H9 (cell line): ENCODE measurements at regions not wholly inside any gene's neighbourhood (a gene's known extent, or its start where the extent isn't known, plus 50 kb on each side); places are given as distances from the start of the nearest gene placed in this dataset.
"Not testable (repeated sequence)": the region's sequence is repeated elsewhere in the genome, so short reads cannot be mapped to it uniquely, and the experiment has no call there.

Experiments
- DNase-seq: peaks from one replicate; pipeline ENCODE4 v3.0.0-alpha.2; 2017
- H2AFZ ChIP-seq: one replicate; pipeline ENCODE4 v1.6.1; 2013; ENCODE audit warnings: mild to moderate bottlenecking, low read length, control low read depth, moderate library complexity
- H2AK5ac ChIP-seq: 2 replicates; pipeline ENCODE4 v1.6.1; 2013; ENCODE audit warnings: low read length, control low read depth, mixed read lengths; ENCODE audit not compliant: insufficient read length
- H2BK120ac ChIP-seq: one replicate; pipeline ENCODE4 v1.6.1; 2013; ENCODE audit warnings: low read depth, mild to moderate bottlenecking, low read length, control low read depth, inconsistent platforms; ENCODE audit not compliant: poor library complexity, severe bottlenecking
- H2BK12ac ChIP-seq: 2 replicates; pipeline ENCODE4 v1.6.1; 2013; ENCODE audit warnings: low read length, control low read depth, mixed read lengths, low read depth; ENCODE audit not compliant: insufficient read length
- H2BK15ac ChIP-seq: 2 replicates; pipeline ENCODE4 v1.6.1; 2013; ENCODE audit warnings: low read depth, low read length, control low read depth
- H2BK20ac ChIP-seq: one replicate; pipeline ENCODE4 v1.6.1; 2013; ENCODE audit warnings: low read depth, mild to moderate bottlenecking, low read length, control low read depth, inconsistent platforms; ENCODE audit not compliant: poor library complexity, severe bottlenecking
- H2BK5ac ChIP-seq: 2 replicates; pipeline ENCODE4 v1.6.1; 2013; ENCODE audit warnings: low read length, control low read depth, mixed read lengths; ENCODE audit not compliant: insufficient read length
- H3K14ac ChIP-seq: 2 replicates; pipeline ENCODE4 v1.6.1; 2013; ENCODE audit warnings: low read length, control low read depth; ENCODE audit not compliant: insufficient read depth
- H3K18ac ChIP-seq: 2 replicates; pipeline ENCODE4 v1.6.1; 2013; ENCODE audit warnings: low read depth, mild to moderate bottlenecking, mixed read lengths, low read length, control low read depth; ENCODE audit not compliant: insufficient read length
- H3K23ac ChIP-seq: 2 replicates; pipeline ENCODE4 v1.6.1; 2013; ENCODE audit warnings: low read length, control low read depth, mixed read lengths, low read depth; ENCODE audit not compliant: insufficient read length
- H3K23me2 ChIP-seq: 2 replicates; pipeline ENCODE4 v1.6.1; 2013; ENCODE audit warnings: low read depth, mild to moderate bottlenecking, mixed read lengths, low read length, control low read depth; ENCODE audit not compliant: insufficient read length, poor library complexity, severe bottlenecking
- H3K27ac ChIP-seq: 2 replicates; pipeline ENCODE4 v1.5.1; 2013; ENCODE audit warnings: low read length, control low read depth, mixed read lengths, low read depth; ENCODE audit not compliant: insufficient read length
- H3K27me3 ChIP-seq: 2 replicates; pipeline ENCODE4 v1.6.1; 2013; ENCODE audit warnings: low read length, control low read depth, inconsistent platforms; ENCODE audit not compliant: insufficient read depth
- H3K4ac ChIP-seq: 2 replicates; pipeline ENCODE4 v1.6.1; 2013; ENCODE audit warnings: low read depth, mild to moderate bottlenecking, control low read depth, inconsistent platforms, low read length, moderate library complexity
- H3K4me1 ChIP-seq: 2 replicates; pipeline ENCODE4 v1.6.1; 2013; ENCODE audit warnings: low read length, control low read depth, inconsistent platforms; ENCODE audit not compliant: insufficient read depth
- H3K4me2 ChIP-seq: 2 replicates; pipeline ENCODE4 v1.6.1; 2013; ENCODE audit warnings: low read length, control low read depth, mixed read lengths; ENCODE audit not compliant: insufficient read length, insufficient read depth
- H3K56ac ChIP-seq: 2 replicates; pipeline ENCODE4 v1.6.1; 2013; ENCODE audit warnings: low read depth, mild to moderate bottlenecking, mixed read lengths, low read length, control low read depth; ENCODE audit not compliant: insufficient read length
- H3K79me1 ChIP-seq: 2 replicates; pipeline ENCODE4 v1.6.1; 2013; ENCODE audit warnings: low read depth, mild to moderate bottlenecking, moderate library complexity, low read length, control low read depth, inconsistent platforms; ENCODE audit not compliant: insufficient read depth, poor library complexity, severe bottlenecking
- H3K79me2 ChIP-seq: 2 replicates; pipeline ENCODE4 v1.6.1; 2013; ENCODE audit warnings: low read length, control low read depth, inconsistent platforms; ENCODE audit not compliant: insufficient read depth
- H3K9ac ChIP-seq: 2 replicates; pipeline ENCODE4 v1.6.1; 2013; ENCODE audit warnings: low read length, control low read depth, mixed read lengths; ENCODE audit not compliant: insufficient read length; ENCODE audit errors: extremely low read depth
- H3K9me3 ChIP-seq: one replicate; pipeline ENCODE4 v1.6.1; 2013; ENCODE audit warnings: low read depth, low read length, inconsistent platforms; ENCODE audit not compliant: control insufficient read depth
- H3T11ph ChIP-seq: one replicate; pipeline ENCODE4 v1.6.1; 2013; ENCODE audit warnings: mild to moderate bottlenecking, low read length, control low read depth, inconsistent platforms
- H4K20me1 ChIP-seq: one replicate; pipeline ENCODE4 v1.6.1; 2013; ENCODE audit not compliant: control insufficient read depth, insufficient read length, insufficient read depth
- H4K5ac ChIP-seq: 2 replicates; pipeline ENCODE4 v1.6.1; 2013; ENCODE audit warnings: low read depth, mild to moderate bottlenecking, mixed read lengths, low read length, control low read depth; ENCODE audit not compliant: insufficient read length
- H4K8ac ChIP-seq: replicated peaks from 2 replicates; pipeline ENCODE4 v1.6.1; 2013; ENCODE audit warnings: low read length, control low read depth, mixed read lengths, low read depth; ENCODE audit not compliant: insufficient read length
- H4K91ac ChIP-seq: 2 replicates; pipeline ENCODE4 v1.6.1; 2013; ENCODE audit warnings: low read depth, mild to moderate bottlenecking, moderate library complexity, mixed read lengths, low read length, control low read depth; ENCODE audit not compliant: insufficient read length
- H3K27ac Mint-ChIP-seq, 3 experiments: 2 replicates in 2 of 3; 3 replicates in 1 of 3; pipeline ENCODE4 v1.8.0; 2020 to 2021; ENCODE audit warnings: mixed read lengths in 3 of 3, mild to moderate bottlenecking in 1 of 3, moderate library complexity in 1 of 3
- H3K27me3 Mint-ChIP-seq: 2 replicates; pipeline ENCODE4 v1.8.0; 2021; ENCODE audit warnings: low read depth, mild to moderate bottlenecking, moderate library complexity, mixed read lengths
- H3K36me3 Mint-ChIP-seq, 3 experiments: 2 replicates in 2 of 3; 3 replicates in 1 of 3; pipeline ENCODE4 v1.8.0; 2020 to 2021; ENCODE audit warnings: low read depth in 3 of 3, mixed read lengths in 3 of 3; ENCODE audit not compliant: insufficient read depth in 1 of 3
- H3K4me1 Mint-ChIP-seq, 2 experiments: 2 replicates each; pipeline ENCODE4 v1.8.0; 2020; ENCODE audit warnings: mixed read lengths in 2 of 2
- H3K4me3 Mint-ChIP-seq, 2 experiments: 2 replicates in 1 of 2; 3 replicates in 1 of 2; pipeline ENCODE4 v1.8.0; 2020 to 2021; ENCODE audit warnings: mild to moderate bottlenecking in 2 of 2, mixed read lengths in 2 of 2, moderate library complexity in 1 of 2
- H3K9me3 Mint-ChIP-seq, 2 experiments: 2 replicates in 1 of 2; 3 replicates in 1 of 2; pipeline ENCODE4 v1.8.0; 2020; ENCODE audit warnings: mild to moderate bottlenecking in 2 of 2, mixed read lengths in 2 of 2, moderate library complexity in 1 of 2
- WGBS: extraction: QIAGEN DNeasy Blood & Tissue Kit; methylation state at CpG from one replicate; pipeline ENCODE4 v1.1.7; 2013; ENCODE audit warnings: missing lambda C conversion rate, low lambda C conversion rate, mixed read lengths; ENCODE audit not compliant: insufficient read length; ENCODE audit errors: extremely low coverage; 5-methylcytosine and 5-hydroxymethylcytosine counted together

GRCh38 chr11:23484618-23485017 is 624.3 kb upstream of the CCDC179 start:
- Mint-ChIP-seq H3K36me3 (peaks cover 16 to 50% (median 45%) of the 10 kb centered on the region in 3 experiments), H3K9me3 (peaks cover 48 to 49% of the 10 kb centered on the region in 2 experiments)
- H3K79me2 ChIP-seq, H3K27me3 Mint-ChIP-seq, H3K27me3 ChIP-seq, H2BK15ac ChIP-seq, H2BK5ac ChIP-seq, H3K14ac ChIP-seq, H3K4me3 Mint-ChIP-seq, H3K9me3 ChIP-seq, H3K23ac ChIP-seq, H2BK12ac ChIP-seq, H4K20me1 ChIP-seq, H3K79me1 ChIP-seq, H4K5ac ChIP-seq, H2BK20ac ChIP-seq, H3T11ph ChIP-seq, H3K4me1 Mint-ChIP-seq, H3K18ac ChIP-seq, H2BK120ac ChIP-seq, H3K4ac ChIP-seq, H4K8ac ChIP-seq, H3K23me2 ChIP-seq, DNase-seq, H3K56ac ChIP-seq, H2AK5ac ChIP-seq, H3K27ac ChIP-seq, H3K4me1 ChIP-seq, H3K27ac Mint-ChIP-seq, H3K9ac ChIP-seq, H2AFZ ChIP-seq, H3K4me2 ChIP-seq, H4K91ac ChIP-seq: not testable (repeated sequence)
- WGBS, result no CpG with 5 or more reads among the region's 3 CpGs
